Omental fat pad (tissue), 3 donors: ENCODE measurements at regions not wholly inside any gene's neighbourhood (a gene's known extent, or its start where the extent isn't known, plus 50 kb on each side); places are given as distances from the start of the nearest gene placed in this dataset.
"Not testable (repeated sequence)": the region's sequence is repeated elsewhere in the genome, so short reads cannot be mapped to it uniquely, and the experiment has no call there.

Experiments used
- ATAC-seq: fragments of 150-250 bp; one replicate; pipeline ENCODE4 v1.9.1; 2016; ENCODE audit warnings: mild to moderate bottlenecking, moderate library complexity; ENCODE audit not compliant: low FRiP score
- DNase-seq: peaks from one replicate; pipeline ENCODE4 v3.0.0-alpha.2; 2019; ENCODE audit warnings: low spot score
- TF ChIP-seq, protein P1 (sequence below), 3 donors: fragments of 450-650 bp; IDR thresholded peaks; one replicate each; pipeline ENCODE4 v1.5.1; 2016 to 2017; ENCODE audit warnings: antibody characterized with exemption in 3 of 3, mild to moderate bottlenecking in 3 of 3, moderate library complexity in 2 of 3

DNA sequence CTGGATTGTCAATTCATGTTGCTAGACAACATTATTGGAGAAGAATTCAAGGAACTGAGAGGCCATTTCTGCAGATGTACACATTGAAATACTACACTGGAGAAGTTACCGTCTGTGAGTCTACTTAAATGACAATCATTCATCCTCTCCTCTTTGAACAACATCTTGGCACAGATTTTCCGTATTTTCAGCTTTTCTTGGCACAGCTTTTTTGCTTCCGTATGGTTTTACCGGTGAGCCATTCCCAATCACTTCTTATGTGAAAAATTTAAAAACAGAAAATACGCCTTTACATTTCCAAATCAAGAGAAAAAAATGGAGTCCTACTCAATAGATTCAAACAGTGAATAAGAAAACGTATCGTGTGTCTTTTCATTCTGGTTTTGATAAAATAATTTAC lies 1493.7 kb downstream of the AMY1C start:
- ATAC-seq: no peak
- no peak for DNase-seq
- TF ChIP-seq, protein P1, sequence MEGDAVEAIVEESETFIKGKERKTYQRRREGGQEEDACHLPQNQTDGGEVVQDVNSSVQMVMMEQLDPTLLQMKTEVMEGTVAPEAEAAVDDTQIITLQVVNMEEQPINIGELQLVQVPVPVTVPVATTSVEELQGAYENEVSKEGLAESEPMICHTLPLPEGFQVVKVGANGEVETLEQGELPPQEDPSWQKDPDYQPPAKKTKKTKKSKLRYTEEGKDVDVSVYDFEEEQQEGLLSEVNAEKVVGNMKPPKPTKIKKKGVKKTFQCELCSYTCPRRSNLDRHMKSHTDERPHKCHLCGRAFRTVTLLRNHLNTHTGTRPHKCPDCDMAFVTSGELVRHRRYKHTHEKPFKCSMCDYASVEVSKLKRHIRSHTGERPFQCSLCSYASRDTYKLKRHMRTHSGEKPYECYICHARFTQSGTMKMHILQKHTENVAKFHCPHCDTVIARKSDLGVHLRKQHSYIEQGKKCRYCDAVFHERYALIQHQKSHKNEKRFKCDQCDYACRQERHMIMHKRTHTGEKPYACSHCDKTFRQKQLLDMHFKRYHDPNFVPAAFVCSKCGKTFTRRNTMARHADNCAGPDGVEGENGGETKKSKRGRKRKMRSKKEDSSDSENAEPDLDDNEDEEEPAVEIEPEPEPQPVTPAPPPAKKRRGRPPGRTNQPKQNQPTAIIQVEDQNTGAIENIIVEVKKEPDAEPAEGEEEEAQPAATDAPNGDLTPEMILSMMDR (IDR thresholded peaks at IDR 0.05): no peak

DNA sequence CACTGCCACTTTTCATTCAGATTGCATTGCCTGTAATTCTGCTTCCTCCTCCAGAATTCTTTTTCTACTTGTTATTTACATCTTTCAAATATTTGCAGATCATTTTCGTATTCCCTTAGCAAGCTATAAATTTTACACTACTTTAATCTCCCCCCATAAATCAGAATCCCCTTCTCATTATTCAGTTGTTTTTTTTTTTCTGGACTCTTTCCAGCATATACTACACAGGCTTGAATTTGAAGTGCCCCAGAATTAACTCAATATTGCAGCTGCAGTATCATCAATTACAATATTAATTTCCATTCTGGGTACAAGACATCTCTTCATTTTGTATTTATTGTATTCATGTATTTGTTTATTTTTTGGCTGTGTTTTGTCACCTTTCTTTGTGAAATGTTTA lies 1494.3 kb downstream of the AMY1C start:
- ATAC-seq: no peak
- DNase-seq: no peak
- TF ChIP-seq, protein P1 (IDR thresholded peaks at IDR 0.05): no peak

DNA sequence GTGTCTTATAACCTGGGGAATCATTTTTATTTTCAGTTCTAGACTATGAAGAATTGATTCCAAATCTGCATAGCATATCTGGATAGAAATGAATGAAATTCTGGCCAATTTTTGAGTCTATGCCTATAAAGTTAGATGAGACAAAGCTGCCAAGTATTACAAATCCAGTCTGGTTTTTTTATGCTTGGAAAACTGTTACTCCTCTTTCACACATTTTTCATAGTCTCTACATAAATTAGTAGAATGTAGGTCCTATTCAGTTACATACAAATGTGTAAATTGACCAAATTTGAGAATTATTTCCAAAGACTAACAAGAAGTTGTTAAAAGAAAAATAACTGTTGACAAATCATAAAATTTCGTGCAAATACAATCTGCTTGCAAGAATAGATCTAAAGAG lies 1505.2 kb downstream of the AMY1C start:
- DNase-seq (no peak), ATAC-seq (no peak)
- TF ChIP-seq, protein P1 (IDR thresholded peaks at IDR 0.05): no peak

DNA sequence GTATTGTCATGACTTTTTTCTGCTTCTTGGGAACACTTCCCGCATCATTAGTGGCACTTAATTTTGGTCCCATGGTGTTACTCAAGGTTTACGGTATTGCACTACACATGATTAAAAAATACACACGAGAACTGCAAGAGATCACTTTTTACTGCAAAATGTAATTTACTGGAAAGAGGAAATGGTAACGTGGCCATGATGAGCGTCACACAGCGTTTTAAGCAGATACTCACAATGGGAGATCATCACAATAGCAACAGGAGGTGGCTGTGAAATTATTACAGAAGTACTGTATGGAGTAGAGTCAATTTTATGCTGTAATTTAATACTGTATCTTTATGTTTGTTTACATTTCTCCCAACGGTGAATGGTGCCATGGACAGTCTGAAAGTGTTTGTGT lies 1510.3 kb downstream of the AMY1C start:
- DNase-seq: no peak
- ATAC-seq: no peak
- TF ChIP-seq, protein P1 (IDR thresholded peaks at IDR 0.05): no peak

DNA sequence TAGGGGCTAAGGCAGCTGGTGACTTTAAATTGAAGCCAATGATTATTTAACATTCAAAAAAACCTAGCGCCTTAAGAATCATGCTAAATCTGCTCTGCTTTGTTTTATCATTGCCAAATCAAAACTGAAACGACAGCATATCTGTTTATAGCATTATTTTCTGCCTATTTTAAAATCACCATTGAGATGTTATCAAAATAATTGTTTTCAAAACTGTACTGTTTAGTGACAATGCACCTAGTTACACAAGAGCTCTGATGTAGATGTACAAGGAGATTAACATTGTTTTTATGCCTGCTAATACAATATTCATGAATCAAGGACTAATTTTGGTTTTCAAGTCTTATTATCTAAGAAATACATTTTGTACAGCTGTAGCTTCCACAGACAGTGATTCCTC lies 1521.3 kb downstream of the AMY1C start:
- ATAC-seq (no peak), DNase-seq (no peak)
- TF ChIP-seq, protein P1 (IDR thresholded peaks at IDR 0.05): no peak

DNA sequence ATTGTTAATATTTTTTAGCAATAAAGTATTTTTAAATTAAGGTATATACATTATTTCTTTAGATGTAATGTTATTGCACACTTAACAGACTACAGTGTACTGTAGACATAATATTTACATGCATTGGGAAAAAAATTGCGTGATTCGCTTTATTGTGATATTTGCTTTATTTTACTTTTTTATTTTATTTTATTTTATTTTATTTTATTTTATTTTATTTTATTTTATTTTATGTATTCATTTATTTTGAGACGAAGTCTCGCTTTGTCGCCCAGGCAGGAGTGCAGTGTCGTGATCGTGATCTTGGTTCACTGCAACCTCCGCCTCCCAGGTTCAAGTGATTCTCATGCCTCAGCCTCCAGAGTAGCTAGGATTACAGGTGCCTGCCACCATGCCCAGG lies 1522.7 kb downstream of the AMY1C start:
- ATAC-seq, DNase-seq: not testable (repeated sequence)

DNA sequence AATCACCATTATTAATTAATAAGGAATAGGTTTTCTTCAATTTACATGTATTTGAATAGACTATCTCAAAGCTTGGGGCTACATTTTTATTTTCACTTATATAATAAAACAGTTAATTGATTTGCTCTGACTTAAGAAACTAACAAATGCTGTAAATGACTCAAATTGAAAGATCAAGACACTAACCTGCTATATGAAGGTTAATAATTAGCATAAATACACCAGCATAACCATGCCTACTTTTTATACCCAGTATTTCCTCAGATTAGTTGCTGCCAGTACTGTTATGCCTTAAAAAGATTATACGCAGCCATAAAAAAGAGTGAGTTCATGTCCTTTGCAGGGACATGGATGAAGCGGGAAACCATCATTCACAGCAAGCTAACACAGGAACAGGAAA lies 1545.1 kb downstream of the AMY1C start:
- TF ChIP-seq, protein P1 (IDR thresholded peaks at IDR 0.05): no peak
- DNase-seq: no peak
- ATAC-seq: no peak

DNA sequence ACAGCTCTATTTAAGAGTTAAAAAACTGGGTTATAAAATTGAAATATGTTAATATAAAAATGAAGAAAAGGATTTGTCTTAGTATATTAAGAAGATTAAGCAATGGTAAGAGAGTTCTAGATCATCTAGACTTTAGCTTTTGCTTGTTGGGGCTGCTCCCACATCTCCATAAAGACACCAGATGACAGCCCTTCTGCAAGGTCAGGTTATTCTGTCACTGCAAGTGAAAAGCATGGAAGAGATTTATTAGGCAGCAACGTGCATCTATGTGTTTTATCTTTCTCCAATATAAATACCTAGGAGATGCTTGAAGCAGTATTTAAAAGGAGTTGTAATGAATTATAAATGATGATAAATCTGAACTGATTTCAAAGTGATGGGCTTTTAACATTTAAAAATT lies 1560.4 kb downstream of the AMY1C start:
- TF ChIP-seq, protein P1 (IDR thresholded peaks at IDR 0.05): no peak
- ATAC-seq: no peak

More for the DNA sequence above, 1560.4 kb downstream of the AMY1C start:
- DNase-seq: no peak
